H9 (cell line): ENCODE measurements at regions not wholly inside any gene's neighbourhood (a gene's known extent, or its start where the extent isn't known, plus 50 kb on each side); places are given as distances from the start of the nearest gene placed in this dataset.

Experiments
- DNase-seq: peaks from one replicate; pipeline ENCODE4 v3.0.0-alpha.2; 2017
- H2AFZ ChIP-seq: one replicate; pipeline ENCODE4 v1.6.1; 2013; ENCODE audit warnings: mild to moderate bottlenecking, low read length, control low read depth, moderate library complexity
- H2AK5ac ChIP-seq: 2 replicates; pipeline ENCODE4 v1.6.1; 2013; ENCODE audit warnings: low read length, control low read depth, mixed read lengths; ENCODE audit not compliant: insufficient read length
- H2BK120ac ChIP-seq: one replicate; pipeline ENCODE4 v1.6.1; 2013; ENCODE audit warnings: low read depth, mild to moderate bottlenecking, low read length, control low read depth, inconsistent platforms; ENCODE audit not compliant: poor library complexity, severe bottlenecking
- H2BK12ac ChIP-seq: 2 replicates; pipeline ENCODE4 v1.6.1; 2013; ENCODE audit warnings: low read length, control low read depth, mixed read lengths, low read depth; ENCODE audit not compliant: insufficient read length
- H2BK15ac ChIP-seq: 2 replicates; pipeline ENCODE4 v1.6.1; 2013; ENCODE audit warnings: low read depth, low read length, control low read depth
- H2BK20ac ChIP-seq: one replicate; pipeline ENCODE4 v1.6.1; 2013; ENCODE audit warnings: low read depth, mild to moderate bottlenecking, low read length, control low read depth, inconsistent platforms; ENCODE audit not compliant: poor library complexity, severe bottlenecking
- H2BK5ac ChIP-seq: 2 replicates; pipeline ENCODE4 v1.6.1; 2013; ENCODE audit warnings: low read length, control low read depth, mixed read lengths; ENCODE audit not compliant: insufficient read length
- H3K14ac ChIP-seq: 2 replicates; pipeline ENCODE4 v1.6.1; 2013; ENCODE audit warnings: low read length, control low read depth; ENCODE audit not compliant: insufficient read depth
- H3K18ac ChIP-seq: 2 replicates; pipeline ENCODE4 v1.6.1; 2013; ENCODE audit warnings: low read depth, mild to moderate bottlenecking, mixed read lengths, low read length, control low read depth; ENCODE audit not compliant: insufficient read length
- H3K23ac ChIP-seq: 2 replicates; pipeline ENCODE4 v1.6.1; 2013; ENCODE audit warnings: low read length, control low read depth, mixed read lengths, low read depth; ENCODE audit not compliant: insufficient read length
- H3K23me2 ChIP-seq: 2 replicates; pipeline ENCODE4 v1.6.1; 2013; ENCODE audit warnings: low read depth, mild to moderate bottlenecking, mixed read lengths, low read length, control low read depth; ENCODE audit not compliant: insufficient read length, poor library complexity, severe bottlenecking
- H3K27ac ChIP-seq: 2 replicates; pipeline ENCODE4 v1.5.1; 2013; ENCODE audit warnings: low read length, control low read depth, mixed read lengths, low read depth; ENCODE audit not compliant: insufficient read length
- H3K27me3 ChIP-seq: 2 replicates; pipeline ENCODE4 v1.6.1; 2013; ENCODE audit warnings: low read length, control low read depth, inconsistent platforms; ENCODE audit not compliant: insufficient read depth
- H3K4ac ChIP-seq: 2 replicates; pipeline ENCODE4 v1.6.1; 2013; ENCODE audit warnings: low read depth, mild to moderate bottlenecking, control low read depth, inconsistent platforms, low read length, moderate library complexity
- H3K4me1 ChIP-seq: 2 replicates; pipeline ENCODE4 v1.6.1; 2013; ENCODE audit warnings: low read length, control low read depth, inconsistent platforms; ENCODE audit not compliant: insufficient read depth
- H3K4me2 ChIP-seq: 2 replicates; pipeline ENCODE4 v1.6.1; 2013; ENCODE audit warnings: low read length, control low read depth, mixed read lengths; ENCODE audit not compliant: insufficient read length, insufficient read depth
- H3K56ac ChIP-seq: 2 replicates; pipeline ENCODE4 v1.6.1; 2013; ENCODE audit warnings: low read depth, mild to moderate bottlenecking, mixed read lengths, low read length, control low read depth; ENCODE audit not compliant: insufficient read length
- H3K79me1 ChIP-seq: 2 replicates; pipeline ENCODE4 v1.6.1; 2013; ENCODE audit warnings: low read depth, mild to moderate bottlenecking, moderate library complexity, low read length, control low read depth, inconsistent platforms; ENCODE audit not compliant: insufficient read depth, poor library complexity, severe bottlenecking
- H3K79me2 ChIP-seq: 2 replicates; pipeline ENCODE4 v1.6.1; 2013; ENCODE audit warnings: low read length, control low read depth, inconsistent platforms; ENCODE audit not compliant: insufficient read depth
- H3K9ac ChIP-seq: 2 replicates; pipeline ENCODE4 v1.6.1; 2013; ENCODE audit warnings: low read length, control low read depth, mixed read lengths; ENCODE audit not compliant: insufficient read length; ENCODE audit errors: extremely low read depth
- H3K9me3 ChIP-seq: one replicate; pipeline ENCODE4 v1.6.1; 2013; ENCODE audit warnings: low read depth, low read length, inconsistent platforms; ENCODE audit not compliant: control insufficient read depth
- H3T11ph ChIP-seq: one replicate; pipeline ENCODE4 v1.6.1; 2013; ENCODE audit warnings: mild to moderate bottlenecking, low read length, control low read depth, inconsistent platforms
- H4K20me1 ChIP-seq: one replicate; pipeline ENCODE4 v1.6.1; 2013; ENCODE audit not compliant: control insufficient read depth, insufficient read length, insufficient read depth
- H4K5ac ChIP-seq: 2 replicates; pipeline ENCODE4 v1.6.1; 2013; ENCODE audit warnings: low read depth, mild to moderate bottlenecking, mixed read lengths, low read length, control low read depth; ENCODE audit not compliant: insufficient read length
- H4K8ac ChIP-seq: replicated peaks from 2 replicates; pipeline ENCODE4 v1.6.1; 2013; ENCODE audit warnings: low read length, control low read depth, mixed read lengths, low read depth; ENCODE audit not compliant: insufficient read length
- H4K91ac ChIP-seq: 2 replicates; pipeline ENCODE4 v1.6.1; 2013; ENCODE audit warnings: low read depth, mild to moderate bottlenecking, moderate library complexity, mixed read lengths, low read length, control low read depth; ENCODE audit not compliant: insufficient read length
- H3K27ac Mint-ChIP-seq, 3 experiments: 2 replicates in 2 of 3; 3 replicates in 1 of 3; pipeline ENCODE4 v1.8.0; 2020 to 2021; ENCODE audit warnings: mixed read lengths in 3 of 3, mild to moderate bottlenecking in 1 of 3, moderate library complexity in 1 of 3
- H3K27me3 Mint-ChIP-seq: 2 replicates; pipeline ENCODE4 v1.8.0; 2021; ENCODE audit warnings: low read depth, mild to moderate bottlenecking, moderate library complexity, mixed read lengths
- H3K36me3 Mint-ChIP-seq, 3 experiments: 2 replicates in 2 of 3; 3 replicates in 1 of 3; pipeline ENCODE4 v1.8.0; 2020 to 2021; ENCODE audit warnings: low read depth in 3 of 3, mixed read lengths in 3 of 3; ENCODE audit not compliant: insufficient read depth in 1 of 3
- H3K4me1 Mint-ChIP-seq, 2 experiments: 2 replicates each; pipeline ENCODE4 v1.8.0; 2020; ENCODE audit warnings: mixed read lengths in 2 of 2
- H3K4me3 Mint-ChIP-seq, 2 experiments: 2 replicates in 1 of 2; 3 replicates in 1 of 2; pipeline ENCODE4 v1.8.0; 2020 to 2021; ENCODE audit warnings: mild to moderate bottlenecking in 2 of 2, mixed read lengths in 2 of 2, moderate library complexity in 1 of 2
- H3K9me3 Mint-ChIP-seq, 2 experiments: 2 replicates in 1 of 2; 3 replicates in 1 of 2; pipeline ENCODE4 v1.8.0; 2020; ENCODE audit warnings: mild to moderate bottlenecking in 2 of 2, mixed read lengths in 2 of 2, moderate library complexity in 1 of 2
- WGBS: extraction: QIAGEN DNeasy Blood & Tissue Kit; methylation state at CpG from one replicate; pipeline ENCODE4 v1.1.7; 2013; ENCODE audit warnings: missing lambda C conversion rate, low lambda C conversion rate, mixed read lengths; ENCODE audit not compliant: insufficient read length; ENCODE audit errors: extremely low coverage; 5-methylcytosine and 5-hydroxymethylcytosine counted together
- TF ChIP-seq, protein P1 (sequence below): fragments of 200-600 bp; sonication (generic); conservative IDR thresholded peaks from 3 replicates; pipeline ENCODE4 v1.8.0; 2021; ENCODE audit warnings: antibody characterized with exemption, mild to moderate bottlenecking

DNA sequence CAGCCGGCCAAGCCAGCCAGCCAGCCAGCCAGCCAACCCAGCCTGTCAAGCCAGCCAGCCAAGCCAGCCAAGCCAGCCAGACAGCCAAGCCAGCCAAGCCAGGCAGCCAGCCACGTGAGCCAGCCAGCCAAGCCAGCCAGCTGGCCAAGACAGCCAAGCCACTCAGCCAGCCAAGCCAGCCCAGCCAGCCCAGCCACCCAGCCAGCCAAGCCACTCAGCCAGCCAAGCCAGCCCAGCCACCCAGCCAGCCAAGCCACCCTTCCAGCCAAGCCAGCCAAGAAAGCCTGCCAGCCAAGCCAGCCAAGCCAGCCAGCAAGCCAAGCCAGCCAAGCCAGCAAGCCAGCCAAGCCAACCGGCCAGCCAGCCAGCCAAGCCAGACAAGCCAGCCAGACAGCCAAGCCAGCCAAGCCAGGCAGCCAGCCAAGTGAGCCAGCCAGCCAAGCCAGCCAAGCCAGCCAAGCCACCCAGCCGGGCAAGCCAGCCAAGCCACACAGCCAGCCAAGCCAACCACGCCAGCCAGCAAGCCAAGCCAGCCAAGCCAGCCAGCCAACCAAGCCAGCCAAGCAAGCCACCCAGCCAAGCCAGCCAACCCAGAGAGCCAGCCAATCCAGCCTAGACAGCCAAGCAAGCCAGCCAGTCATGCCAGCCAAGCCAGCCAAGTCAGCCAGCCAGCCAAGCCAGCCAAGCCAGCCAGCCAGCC, 199.5 kb downstream of the GOLGA6L6 start:
- DNase-seq, result peak; percentile 83
- Histone ChIP-seq H3K4ac (no peak overlapping the region), H3K79me2 (no peaks in the 10 kb centered on the region), H3K14ac (no peak overlapping the region; the same call in 1 of the 2 replicates), H2BK5ac (no peak overlapping the region), H3K4me1 (no peaks in the 10 kb centered on the region), H3K9me3 (peaks cover 79% of the 10 kb centered on the region), H4K5ac (peak overlapping the region; percentile 19), H3K79me1 (no peaks in the 10 kb centered on the region), H3K18ac (no peak overlapping the region), H4K8ac (no peak overlapping the region), H3K23me2 (peaks cover 17% of the 10 kb centered on the region), H3K23ac (no peak overlapping the region), H3K27ac (no peak overlapping the region), H3K27me3 (no peaks in the 10 kb centered on the region), H2BK20ac (no peak overlapping the region), H2BK15ac (peak overlapping the region; percentile 94; the same call in 1 of the 2 replicates), H3T11ph (no peak overlapping the region), H4K91ac (no peak overlapping the region), H2AK5ac (no peak overlapping the region), H2AFZ (no peak overlapping the region), H3K56ac (no peak overlapping the region), H2BK120ac (no peak overlapping the region), H4K20me1 (peaks cover 5% of the 10 kb centered on the region), H2BK12ac (no peak overlapping the region), H3K9ac (no peak overlapping the region), H3K4me2 (no peak overlapping the region)
- WGBS, result no CpG with 5 or more reads among the region's 5 CpGs
- Mint-ChIP-seq H3K9me3 (peaks cover 9% of the 10 kb centered on the region in 2 experiments), H3K4me3 (no peak overlapping the region), H3K36me3 (peaks cover 3 to 4% (median 3%) of the 10 kb centered on the region in 3 experiments), H3K27me3 (no peaks in the 10 kb centered on the region), H3K4me1 (no peaks in the 10 kb centered on the region), H3K27ac (no peak overlapping the region)
- TF ChIP-seq, protein P1, sequence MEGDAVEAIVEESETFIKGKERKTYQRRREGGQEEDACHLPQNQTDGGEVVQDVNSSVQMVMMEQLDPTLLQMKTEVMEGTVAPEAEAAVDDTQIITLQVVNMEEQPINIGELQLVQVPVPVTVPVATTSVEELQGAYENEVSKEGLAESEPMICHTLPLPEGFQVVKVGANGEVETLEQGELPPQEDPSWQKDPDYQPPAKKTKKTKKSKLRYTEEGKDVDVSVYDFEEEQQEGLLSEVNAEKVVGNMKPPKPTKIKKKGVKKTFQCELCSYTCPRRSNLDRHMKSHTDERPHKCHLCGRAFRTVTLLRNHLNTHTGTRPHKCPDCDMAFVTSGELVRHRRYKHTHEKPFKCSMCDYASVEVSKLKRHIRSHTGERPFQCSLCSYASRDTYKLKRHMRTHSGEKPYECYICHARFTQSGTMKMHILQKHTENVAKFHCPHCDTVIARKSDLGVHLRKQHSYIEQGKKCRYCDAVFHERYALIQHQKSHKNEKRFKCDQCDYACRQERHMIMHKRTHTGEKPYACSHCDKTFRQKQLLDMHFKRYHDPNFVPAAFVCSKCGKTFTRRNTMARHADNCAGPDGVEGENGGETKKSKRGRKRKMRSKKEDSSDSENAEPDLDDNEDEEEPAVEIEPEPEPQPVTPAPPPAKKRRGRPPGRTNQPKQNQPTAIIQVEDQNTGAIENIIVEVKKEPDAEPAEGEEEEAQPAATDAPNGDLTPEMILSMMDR, result no peak
